Testis (tissue), 2 donors: ENCODE measurements at regions not wholly inside any gene's neighbourhood (a gene's known extent, or its start where the extent isn't known, plus 50 kb on each side); places are given as distances from the start of the nearest gene placed in this dataset.

Experiments
- DNase-seq: peaks from one replicate; pipeline ENCODE4 v3.0.0-alpha.2; 2019
- H3K27ac ChIP-seq, 2 donors: fragments of 200-600 bp; sonication (generic); one replicate each; pipeline ENCODE4 v1.5.1; 2019
- H3K27me3 ChIP-seq: fragments of 200-600 bp; sonication (generic); one replicate; pipeline ENCODE4 v1.5.1; 2019
- H3K36me3 ChIP-seq: fragments of 200-600 bp; sonication (generic); one replicate; pipeline ENCODE4 v1.5.1; 2017; ENCODE audit warnings: low read depth; ENCODE audit errors: missing control alignments
- H3K4me1 ChIP-seq: fragments of 200-600 bp; sonication (generic); one replicate; pipeline ENCODE4 v1.5.1; 2019
- H3K4me3 ChIP-seq, 2 donors: fragments of 200-600 bp; sonication (generic); one replicate each; pipeline ENCODE4 v1.5.1; 2017 to 2019
- H3K9me3 ChIP-seq: fragments of 200-600 bp; sonication (generic); one replicate; pipeline ENCODE4 v1.5.1; 2017
- CTCF ChIP-seq, 3 experiments: fragments of 450-650 bp in 2 of 3; fragments of 200-600 bp in 1 of 3; sonication (generic) in 1 of 3; IDR thresholded peaks; one replicate each; pipeline ENCODE4 v1.5.1; 2016 to 2019; ENCODE audit warnings: antibody characterized with exemption in 3 of 3, mild to moderate bottlenecking in 2 of 3, moderate library complexity in 1 of 3
- POLR2A ChIP-seq: fragments of 450-650 bp; IDR thresholded peaks from one replicate; pipeline ENCODE4 v1.6.1; 2017; ENCODE audit warnings: antibody characterized with exemption, mild to moderate bottlenecking, moderate library complexity
- WGBS, 2 donors: methylation state at CpG; one replicate each; pipeline ENCODE4 v1.1.5; 2018; 5-methylcytosine and 5-hydroxymethylcytosine counted together
- intact Hi-C: fragments of 100-400 bp; cut with DNase I; formaldehyde crosslinking; loops from one replicate; pipeline ENCODE4 v1.15.1; 2023; ENCODE audit warnings: low total_unique reads

- H3K4me3 ChIP-seq = no peak overlapping the region
- no peaks in the 10 kb centered on the region for H3K36me3 ChIP-seq
- H3K9me3 ChIP-seq = no peaks in the 10 kb centered on the region
- H3K27me3 ChIP-seq = no peaks in the 10 kb centered on the region
- DNase-seq = no peak
- intact Hi-C loops = no loop called here
- no peak for TF ChIP-seq CTCF (IDR thresholded peaks at IDR 0.05)
- TF ChIP-seq POLR2A = no peak
- no peak overlapping the region for H3K27ac ChIP-seq
- 79 to 83% methylated on average over 3 of the region's 3 CpGs for whole genome bisulfite sequencing, 2 donors
- no peaks in the 10 kb centered on the region for H3K4me1 ChIP-seq
Measured at GRCh38 chr21:22609802-22610201, 1611.6 kb downstream of the NCAM2 start.

- H3K4me3 ChIP-seq = no peak overlapping the region
- no peak for TF ChIP-seq POLR2A
- no peak for TF ChIP-seq CTCF (IDR thresholded peaks at IDR 0.05)
- no peaks in the 10 kb centered on the region for H3K27me3 ChIP-seq
- H3K4me1 ChIP-seq = no peaks in the 10 kb centered on the region
- no peak for DNase-seq
- intact Hi-C loops = no loop called here
- H3K9me3 ChIP-seq = no peaks in the 10 kb centered on the region
- H3K27ac ChIP-seq = no peak overlapping the region
- H3K36me3 ChIP-seq = no peaks in the 10 kb centered on the region
- 97 to 100% methylated on average over 1 of the region's 1 CpG for WGBS, 2 donors
Measured at GRCh38 chr21:22627911-22628310, 1629.7 kb downstream of the NCAM2 start.

- TF ChIP-seq POLR2A (no peak), CTCF (IDR thresholded peaks at IDR 0.05) (no peak)
- no peaks in the 10 kb centered on the region for H3K4me1 ChIP-seq
- intact Hi-C loops = no loop called here
- no peaks in the 10 kb centered on the region for H3K27me3 ChIP-seq
- no peaks in the 10 kb centered on the region for H3K9me3 ChIP-seq
- H3K36me3 ChIP-seq = no peaks in the 10 kb centered on the region
- no peak for DNase-seq
- WGBS, 2 donors = 88 to 91% methylated on average over 3 of the region's 3 CpGs
- H3K4me3 ChIP-seq = no peak overlapping the region
- no peak overlapping the region for H3K27ac ChIP-seq
Measured at GRCh38 chr21:22630953-22631465, 1632.8 kb downstream of the NCAM2 start.

- no peaks in the 10 kb centered on the region for H3K4me1 ChIP-seq
- H3K9me3 ChIP-seq = no peaks in the 10 kb centered on the region
- H3K27ac ChIP-seq = no peak overlapping the region
- H3K36me3 ChIP-seq = no peaks in the 10 kb centered on the region
- H3K4me3 ChIP-seq = no peak overlapping the region
- intact Hi-C loops = no loop called here
- DNase-seq = no peak
- 50 to 53% methylated on average over 1 of the region's 1 CpG for WGBS, 2 donors
- no peak for TF ChIP-seq CTCF (IDR thresholded peaks at IDR 0.05)
- no peak for TF ChIP-seq POLR2A
- H3K27me3 ChIP-seq = no peaks in the 10 kb centered on the region
Measured at GRCh38 chr21:22632176-22632575, 1634.0 kb downstream of the NCAM2 start.

- TF ChIP-seq CTCF (IDR thresholded peaks at IDR 0.05) = no peak
- TF ChIP-seq POLR2A = no peak
- no peaks in the 10 kb centered on the region for H3K27me3 ChIP-seq
- H3K4me1 ChIP-seq = no peaks in the 10 kb centered on the region
- no peak overlapping the region for H3K4me3 ChIP-seq
- H3K36me3 ChIP-seq = no peaks in the 10 kb centered on the region
- no peak overlapping the region for H3K27ac ChIP-seq
- no peak for DNase-seq
- H3K9me3 ChIP-seq = no peaks in the 10 kb centered on the region
- intact Hi-C loops = no loop called here
- WGBS, 2 donors = 88% methylated on average over 3 of the region's 3 CpGs
Measured at GRCh38 chr21:22649246-22649645, 1651.0 kb downstream of the NCAM2 start.
